HG02759 (cell line): ENCODE measurements at regions not wholly inside any gene's neighbourhood (a gene's known extent, or its start where the extent isn't known, plus 50 kb on each side); places are given as distances from the start of the nearest gene placed in this dataset.

Experiments
- ATAC-seq: cut with Tn5 transposase; IDR thresholded peaks from one replicate; pipeline ENCODE4 v1.9.1; 2021; ENCODE audit warnings: mild to moderate bottlenecking, moderate library complexity; ENCODE audit not compliant: unreplicated experiment

- no peak for ATAC-seq
Measured at GRCh38 chr9:90979138-90979551, 177.5 kb downstream of the SYK start.

DNA sequence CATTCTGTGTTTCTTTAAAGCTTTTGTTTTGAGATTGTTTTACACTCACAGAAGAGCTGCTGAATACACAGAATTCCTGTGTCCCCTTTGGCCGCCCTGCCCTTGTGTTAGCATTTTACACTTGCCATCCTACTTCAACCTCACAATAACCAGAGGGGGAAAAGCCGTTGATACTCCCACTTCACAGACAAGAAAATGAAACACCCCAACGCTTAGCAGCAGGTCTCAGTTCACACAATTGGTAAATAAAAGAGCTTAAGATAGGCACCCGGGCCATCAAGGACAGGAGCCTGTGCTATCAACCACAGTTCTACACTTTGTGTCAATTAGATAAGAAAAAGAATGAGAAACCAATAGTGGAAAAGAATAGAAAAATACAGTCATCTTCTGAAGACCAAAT, 178.0 kb downstream of the SYK start:
- no peak for ATAC-seq

DNA sequence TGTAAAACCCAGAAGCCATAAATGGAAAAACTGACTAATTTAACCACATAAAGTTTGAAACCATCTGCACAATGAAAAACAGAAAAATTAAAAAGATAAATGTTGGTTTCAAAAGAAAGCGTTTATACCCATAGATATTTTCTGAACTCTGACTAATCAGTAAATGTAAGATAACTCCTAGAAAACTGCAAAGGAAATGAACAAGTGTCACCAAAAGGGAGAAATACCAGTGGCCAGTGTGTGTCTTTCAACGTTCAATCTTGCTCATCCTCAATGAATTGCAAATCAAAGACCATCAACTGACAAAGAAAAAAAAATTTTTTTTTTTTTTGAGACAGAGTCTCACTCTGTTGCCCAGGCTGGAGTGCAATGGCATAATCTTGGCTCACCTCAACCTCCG, 180.1 kb downstream of the SYK start:
- ATAC-seq, result no peak

GRCh38 chr9:90983394-90983793, 181.8 kb downstream of the SYK start:
- ATAC-seq, result no peak

DNA sequence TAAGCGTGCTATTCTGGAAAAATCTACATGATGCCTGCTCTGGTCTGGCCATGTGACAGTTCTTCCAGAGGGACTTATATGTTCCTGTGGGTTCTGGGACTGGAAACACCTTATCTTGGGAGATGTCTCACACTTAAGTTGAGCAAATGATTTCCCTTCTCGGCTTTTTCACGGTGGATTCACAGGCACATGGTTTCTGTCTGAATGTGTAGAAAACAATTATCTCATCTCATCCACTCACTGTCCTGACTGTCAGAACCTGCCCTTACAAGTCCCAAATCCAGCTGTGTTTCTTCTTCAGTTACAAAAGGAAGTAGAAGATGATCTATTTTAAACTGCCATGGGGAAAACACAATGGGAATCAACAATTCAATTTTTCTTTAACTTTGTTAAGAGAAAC, 184.0 kb downstream of the SYK start:
- ATAC-seq, result no peak

GRCh38 chr9:90986161-90986560, 184.5 kb downstream of the SYK start:
- no peak for ATAC-seq

GRCh38 chr9:90987566-90987965, 185.9 kb downstream of the SYK start:
- ATAC-seq, result no peak

GRCh38 chr9:90988318-90988717, 186.7 kb downstream of the SYK start:
- no peak for ATAC-seq

DNA sequence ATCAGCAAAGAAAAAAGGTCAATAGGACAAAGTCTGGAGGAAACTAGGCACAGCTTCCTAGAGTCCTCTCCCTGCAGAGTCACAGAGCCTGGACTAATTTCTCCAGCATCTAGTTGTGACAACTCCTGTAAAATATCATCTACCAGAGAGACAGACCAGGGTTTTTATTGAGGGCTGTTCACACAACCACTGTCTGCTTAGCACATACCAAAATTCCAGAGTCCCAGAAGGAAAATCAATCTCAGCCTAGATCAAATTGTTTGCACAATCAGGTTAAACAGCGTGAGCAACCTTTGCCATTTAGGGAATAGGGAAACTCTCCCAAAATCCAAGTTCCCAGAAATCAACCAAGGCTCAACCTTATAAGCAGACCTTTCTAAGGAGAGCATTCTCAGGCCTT, 190.3 kb downstream of the SYK start:
- no peak for ATAC-seq

DNA sequence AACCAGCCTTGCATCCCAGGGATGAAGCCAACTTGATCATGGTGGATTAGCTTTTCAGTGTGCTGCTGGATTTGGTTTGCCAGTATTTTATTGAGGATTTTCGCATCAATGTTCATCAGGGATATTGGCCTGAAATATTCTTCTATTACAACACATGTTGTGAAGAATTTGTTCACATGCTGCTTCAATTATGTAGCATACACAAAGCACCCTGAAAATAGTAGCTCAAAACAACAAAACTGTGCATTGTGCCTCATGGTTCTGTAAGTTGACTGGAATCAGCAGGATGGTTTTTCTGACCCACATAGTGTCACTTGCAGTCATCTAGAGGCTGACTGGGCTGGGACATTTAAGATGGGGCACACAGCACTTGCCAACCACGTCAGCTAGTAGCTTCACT, 193.9 kb downstream of the SYK start:
- ATAC-seq, result no peak

DNA sequence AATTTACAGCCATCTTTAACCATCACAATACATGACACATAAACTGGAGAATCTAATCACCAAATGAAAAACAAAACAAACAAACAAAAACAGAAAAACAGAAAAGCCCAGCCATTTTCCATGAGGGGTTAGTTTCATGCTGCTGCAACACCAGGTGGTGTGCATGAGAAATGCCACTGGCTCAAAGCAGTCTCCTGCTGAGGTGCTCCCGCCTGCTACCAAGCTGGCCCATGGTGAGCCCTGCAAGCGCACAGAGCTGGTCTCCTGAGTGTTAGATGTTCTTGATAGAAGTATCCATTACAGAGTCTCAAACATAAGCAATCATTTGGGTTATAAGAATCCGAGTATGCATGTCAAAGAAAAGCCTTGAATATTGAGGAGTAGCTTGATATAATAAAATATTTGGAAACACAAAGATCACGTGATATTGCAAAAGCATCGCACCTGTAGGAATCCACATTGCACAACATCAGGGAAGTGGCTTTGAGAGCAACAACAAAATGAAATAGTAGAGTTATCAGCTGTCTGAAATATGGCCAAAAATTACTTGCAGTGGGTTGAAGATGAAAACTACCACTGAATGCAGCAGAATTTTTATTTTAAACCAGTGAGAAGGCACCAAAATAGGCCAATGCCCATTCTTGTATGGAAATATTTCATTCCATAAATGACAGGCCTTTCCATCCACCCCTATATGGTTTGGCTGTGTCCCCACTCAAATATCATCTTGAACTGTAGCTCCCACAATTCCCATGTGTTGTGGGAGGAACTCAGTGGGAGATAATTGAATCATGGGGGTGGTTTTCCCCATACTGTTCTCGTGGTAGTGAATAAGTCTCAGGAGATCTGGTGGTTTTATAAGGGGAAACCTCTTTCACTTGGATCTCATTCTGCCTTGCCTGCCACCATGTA, 194.8 kb downstream of the SYK start:
- ATAC-seq, result no peak

DNA sequence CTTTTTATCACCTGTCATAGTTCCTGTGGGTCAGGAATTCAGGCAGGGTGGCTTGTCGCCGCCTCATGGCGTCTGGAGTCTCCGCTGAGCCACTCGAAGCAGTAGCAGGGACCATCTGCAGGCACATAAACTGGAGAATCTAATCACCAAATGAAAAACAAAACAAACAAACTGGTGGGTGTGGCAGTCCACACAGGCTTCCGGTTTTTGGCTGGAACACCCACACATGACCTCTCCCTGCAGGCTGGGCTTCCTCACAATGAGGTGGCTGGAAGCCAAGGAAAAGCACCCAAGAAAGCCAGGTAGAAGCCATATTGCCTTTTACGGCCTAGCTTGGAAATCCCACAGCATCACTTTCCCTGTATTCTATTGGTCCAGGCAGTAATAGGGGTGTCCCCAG, 197.0 kb downstream of the SYK start:
- no peak for ATAC-seq

DNA sequence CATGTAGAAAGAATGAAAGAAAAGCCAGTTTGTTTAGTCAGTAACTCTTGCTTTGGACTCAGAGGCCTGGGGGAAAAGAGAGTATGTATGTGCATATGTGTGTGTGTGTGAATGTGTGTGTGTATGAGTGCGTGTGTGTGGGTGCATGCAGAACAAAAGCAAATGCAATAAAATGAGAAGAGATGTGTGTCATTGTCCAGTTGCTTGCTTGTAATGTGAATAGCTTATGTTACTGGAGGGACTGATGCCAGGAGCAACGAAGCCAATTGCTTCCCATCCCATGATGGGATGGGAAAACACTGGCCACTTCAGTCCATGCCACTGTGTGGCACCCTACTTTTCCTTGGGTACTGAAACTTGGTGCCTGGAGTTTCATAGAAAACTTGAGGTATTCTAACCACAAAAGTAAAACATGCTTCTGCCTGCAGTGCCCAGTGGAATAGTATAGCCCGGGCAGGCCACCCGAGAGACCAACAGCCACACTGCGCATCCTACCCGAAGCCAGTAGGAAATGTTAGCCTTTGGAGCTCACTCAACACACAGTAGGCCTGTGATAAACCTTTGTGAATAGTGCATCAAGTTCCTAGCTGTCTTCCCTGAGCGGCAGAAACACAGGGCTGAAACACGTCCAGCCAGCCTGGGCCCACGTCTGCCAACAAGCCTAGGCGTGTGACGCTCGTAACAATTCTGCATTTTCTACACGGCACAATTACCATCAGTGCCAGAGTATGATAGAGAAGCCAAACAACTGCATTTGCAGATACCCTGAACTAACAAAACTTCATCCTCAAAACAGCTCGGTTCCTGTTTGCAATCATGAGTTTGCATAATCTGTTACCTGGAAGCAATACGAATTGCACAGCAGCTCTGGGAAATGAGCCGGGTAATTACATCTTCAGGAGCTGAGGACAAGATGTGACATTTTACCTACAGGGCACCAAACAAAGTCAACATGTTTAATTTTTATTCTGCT, 198.1 kb downstream of the SYK start:
- no peak for ATAC-seq

GRCh38 chr9:91001146-91001611, 199.6 kb downstream of the SYK start:
- no peak for ATAC-seq

DNA sequence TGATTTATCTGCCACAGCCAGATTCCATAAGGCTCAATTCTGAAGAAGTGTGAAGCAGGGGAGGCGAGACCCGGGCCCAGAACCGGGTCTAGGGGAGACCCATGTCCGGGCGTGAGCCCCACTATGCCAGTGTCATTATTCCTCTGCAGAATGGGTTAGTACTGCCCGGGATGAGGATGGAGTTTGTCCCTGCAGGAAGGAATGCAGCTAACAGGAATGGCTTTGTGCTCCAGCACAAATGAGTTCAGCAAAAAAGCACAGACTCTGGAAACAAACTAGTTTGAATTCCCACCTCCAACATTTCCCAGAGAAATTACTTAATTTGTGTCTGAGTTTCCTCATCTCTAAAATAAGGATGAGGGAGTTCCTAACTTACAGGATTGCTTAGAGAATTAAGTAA, 202.9 kb downstream of the SYK start:
- ATAC-seq, result no peak

- ATAC-seq, result no peak
Measured at GRCh38 chr9:91004992-91005391, 203.4 kb downstream of the SYK start.

GRCh38 chr9:91006046-91006445, 204.4 kb downstream of the SYK start:
- no peak for ATAC-seq

GRCh38 chr9:91008568-91008967, 206.9 kb downstream of the SYK start:
- no peak for ATAC-seq

DNA sequence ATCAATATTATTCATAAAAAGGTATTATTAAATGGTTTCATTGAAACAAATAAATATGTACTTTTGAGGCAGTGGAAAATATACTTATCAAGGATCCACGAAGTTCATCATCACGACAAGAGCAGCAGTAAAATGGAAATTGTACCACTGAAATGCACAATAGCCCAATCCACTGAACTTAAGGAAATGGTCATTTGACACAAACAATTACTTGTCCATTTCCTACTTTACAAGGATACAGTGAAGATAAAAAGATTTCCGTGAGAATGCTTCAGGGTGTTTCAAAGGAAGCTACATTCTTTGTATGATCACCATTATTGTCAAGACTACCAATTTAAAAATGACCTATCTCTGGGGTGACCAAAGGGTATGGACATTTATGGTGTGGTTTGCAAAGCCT, 210.3 kb downstream of the SYK start:
- no peak for ATAC-seq

- ATAC-seq, result no peak
Measured at GRCh38 chr9:91012933-91013841, 211.6 kb downstream of the SYK start.

- ATAC-seq, result no peak
Measured at GRCh38 chr9:91017245-91017644, 215.6 kb downstream of the SYK start.
